NCI-H1105 treated with DMSO at 0.1 percent for 48 hours (cell line): ENCODE measurements at regions not wholly inside any gene's neighbourhood (a gene's known extent, or its start where the extent isn't known, plus 50 kb on each side); places are given as distances from the start of the nearest gene placed in this dataset.

Experiments
- DNase-seq: peaks from one replicate; lab custom pipeline; 2025; lab: John Stamatoyannopoulos, UW

- no peak for DNase-seq
Measured at GRCh38 chr19:5392486-5392885, 51.9 kb upstream of the PTPRS start.

DNA sequence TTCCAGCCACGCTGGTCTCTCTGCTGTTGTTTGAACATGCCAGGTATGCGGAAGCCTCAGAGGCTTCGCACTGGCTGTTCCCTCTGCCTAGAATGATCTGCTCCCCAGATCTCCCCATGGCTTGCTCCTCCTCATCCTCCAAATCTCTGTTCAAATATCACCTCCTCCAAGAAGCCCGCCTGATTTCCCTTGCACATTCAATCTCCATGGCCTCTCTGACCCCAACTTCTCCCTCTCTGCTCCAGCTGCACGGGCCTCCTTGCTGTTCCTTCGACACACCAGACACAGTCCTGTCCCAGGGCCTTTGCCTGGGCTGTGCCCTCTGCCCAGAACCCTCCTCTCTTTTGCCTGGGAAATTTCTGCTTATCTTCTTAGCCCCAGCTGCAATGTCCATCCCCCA is 52.5 kb upstream of the PTPRS start:
- no peak for DNase-seq

DNA sequence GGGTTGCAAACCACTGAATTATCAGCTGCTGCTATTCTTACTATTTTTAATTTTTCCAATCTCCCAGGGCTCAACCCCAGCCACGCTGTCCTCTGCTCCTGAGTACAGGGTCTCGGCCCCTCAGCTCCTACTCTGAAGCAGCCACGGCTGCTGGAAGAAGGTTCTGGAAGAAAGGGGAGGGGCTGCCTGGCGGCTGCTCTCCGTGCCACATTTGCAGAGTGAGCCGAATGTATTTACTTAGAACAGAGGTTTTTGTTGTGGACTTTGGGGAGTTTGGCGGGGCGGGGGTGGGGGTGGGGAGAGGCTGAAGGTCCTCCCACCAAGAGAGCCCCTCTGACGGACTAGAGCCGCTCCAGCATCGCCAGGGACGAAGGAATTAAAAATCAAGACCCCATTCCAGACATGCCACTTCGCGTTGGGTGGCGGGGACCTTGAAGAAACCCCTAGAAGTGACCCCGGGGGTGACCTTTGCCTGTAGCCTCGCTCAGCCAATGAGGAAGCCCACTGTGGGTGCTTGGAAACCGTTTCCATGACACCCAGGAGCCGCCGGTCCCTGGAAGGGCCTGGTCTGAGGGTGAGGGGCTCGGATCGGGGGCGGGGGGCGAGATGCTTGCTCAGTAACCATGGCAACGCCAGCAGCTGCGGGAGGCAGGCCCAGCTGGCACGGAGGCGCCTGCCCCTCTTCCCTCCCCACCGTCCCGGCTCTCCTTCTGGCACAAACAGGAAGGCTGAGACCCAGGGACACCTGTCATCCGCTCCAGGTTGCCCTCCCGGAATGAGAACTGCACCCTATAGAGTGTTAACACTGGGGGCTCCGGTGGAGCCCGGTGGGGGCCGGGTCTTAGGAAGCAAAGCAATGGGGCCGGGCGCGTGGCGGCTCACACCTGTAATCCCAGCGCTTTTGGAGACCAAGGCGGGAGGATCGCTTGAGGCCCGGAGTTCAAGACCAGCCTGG is 54.2 kb upstream of the PTPRS start:
- DNase-seq = no peak

DNA sequence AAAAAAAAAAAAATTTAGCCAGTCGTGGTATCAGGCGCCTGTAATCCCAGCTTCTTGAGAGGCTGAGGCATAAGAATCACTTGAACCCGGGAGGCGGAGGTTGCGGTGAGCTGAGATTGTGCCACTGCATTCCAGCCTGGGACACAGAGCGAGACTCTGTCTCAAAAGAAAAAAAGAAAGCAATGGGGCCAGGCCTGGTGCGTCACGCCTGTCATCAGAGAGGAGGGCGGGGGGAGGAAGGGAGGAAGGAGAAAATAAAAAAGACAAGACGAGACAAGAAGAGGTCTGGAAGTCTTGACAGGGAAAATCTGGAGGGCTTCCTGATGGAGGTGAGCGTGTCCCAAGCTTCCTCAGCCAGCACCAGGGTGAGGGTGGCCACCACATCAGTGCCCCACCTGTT is 54.9 kb upstream of the PTPRS start:
- no peak for DNase-seq

DNA sequence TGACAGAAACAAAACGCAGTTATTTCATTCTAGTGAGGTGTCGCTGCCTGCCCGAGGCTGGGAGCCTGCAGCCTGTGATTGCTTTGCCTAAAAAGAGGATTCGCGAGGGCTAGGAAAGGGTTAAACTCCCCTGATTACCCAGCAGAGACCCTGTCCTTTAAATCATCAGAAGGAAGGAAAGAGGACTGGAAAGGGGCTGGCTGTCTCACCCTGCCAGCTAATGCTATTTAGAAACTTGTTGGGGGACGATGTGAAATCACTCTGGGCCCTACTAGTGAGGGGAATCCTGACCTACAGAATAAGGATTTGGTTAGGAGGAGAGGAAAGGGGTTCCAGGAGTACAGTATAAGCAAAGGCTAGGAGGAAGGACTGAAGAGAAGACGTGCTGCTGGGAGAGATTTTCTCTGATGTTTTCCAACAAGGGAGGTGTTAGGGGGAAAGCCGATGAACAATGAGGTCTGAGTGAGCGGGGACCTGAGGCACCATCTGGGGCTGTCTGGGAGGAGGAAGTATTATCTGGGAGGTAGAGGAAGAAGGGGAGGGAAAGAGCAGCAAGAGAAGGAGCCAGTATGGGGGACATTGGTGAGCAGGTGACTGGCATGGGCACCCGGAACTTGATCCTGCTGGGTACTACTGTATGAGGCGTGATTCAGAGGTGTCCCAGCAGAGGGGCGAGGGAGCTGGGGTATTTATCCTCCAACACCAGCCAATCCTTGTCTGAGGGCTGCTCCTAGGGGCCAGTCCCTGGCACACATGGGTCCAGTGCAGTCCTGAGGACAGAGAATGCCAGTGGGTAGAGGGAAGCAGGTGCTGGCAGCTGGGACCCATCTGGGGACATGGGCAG is 55.7 kb upstream of the PTPRS start:
- DNase-seq = no peak

GRCh38 chr19:5396963-5397362 is 56.4 kb upstream of the PTPRS start:
- DNase-seq = no peak

- peak; percentile 40 for DNase-seq
Measured at GRCh38 chr19:5397804-5398692, 57.2 kb upstream of the ZNRF4 start.

GRCh38 chr19:5398693-5399057 is 56.5 kb upstream of the ZNRF4 start:
- DNase-seq = no peak

DNA sequence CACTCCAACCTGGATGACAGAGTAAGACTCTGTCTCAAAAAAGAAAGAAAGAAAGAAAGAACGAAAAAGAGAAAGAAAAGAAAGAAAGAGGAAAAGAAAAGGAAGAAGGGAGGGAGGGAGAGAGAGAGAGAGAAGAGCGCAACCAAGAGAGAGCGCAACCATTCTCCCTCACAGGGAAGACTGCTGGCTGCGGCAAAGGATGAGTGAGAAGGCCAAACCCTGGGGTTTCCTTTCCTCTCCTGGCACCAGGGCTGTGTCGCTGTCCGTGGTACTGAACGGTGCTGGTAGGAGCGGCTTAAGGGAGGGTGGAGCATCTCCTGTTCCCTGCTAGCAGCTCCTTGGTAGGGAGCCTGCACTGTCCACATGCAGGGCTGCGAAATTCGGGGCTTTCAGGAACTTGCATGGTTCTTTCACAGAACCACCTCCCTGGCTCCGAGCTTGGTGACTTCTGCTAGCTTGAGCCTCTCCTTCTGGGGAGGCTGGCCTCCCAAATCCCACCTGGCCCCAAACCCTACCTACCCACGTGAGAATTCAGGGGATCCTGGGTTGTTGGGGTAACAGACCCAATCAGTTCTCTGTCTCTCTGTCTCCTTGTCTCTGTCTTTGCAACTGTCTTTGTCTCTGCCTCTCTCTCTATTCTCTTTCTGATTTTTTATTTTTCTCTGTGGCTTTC is 51.1 kb upstream of the ZNRF4 start:
- no peak for DNase-seq
